ENCODE measurements at regions not wholly inside any gene's neighbourhood (a gene's known extent, or its start where the extent isn't known, plus 50 kb on each side); places are given as distances from the start of the nearest gene placed in this dataset.

DNA sequence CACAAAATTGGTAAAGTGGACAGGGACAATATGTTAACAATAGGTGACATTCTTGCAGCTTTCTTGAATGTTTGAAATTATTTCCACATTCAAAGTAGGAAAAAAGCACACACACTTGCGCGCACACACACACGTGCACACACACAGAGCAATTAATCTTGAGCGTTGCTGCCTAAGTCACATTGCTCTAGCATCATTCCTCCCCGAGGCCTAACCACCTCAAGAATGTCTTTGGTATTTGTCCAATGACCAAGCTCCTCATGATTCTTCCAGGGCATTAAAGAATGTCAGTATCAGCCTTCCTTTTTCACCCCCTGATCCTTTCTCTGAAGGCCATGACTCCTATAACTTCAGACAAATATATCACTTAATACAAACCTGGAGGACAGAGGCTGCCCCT, 198.1 kb downstream of the NPR3 start:
- no peaks in the 10 kb centered on the region for H3K4me1 ChIP-seq (ENCODE audit: control insufficient read depth, extremely low read depth, insufficient read depth, low read length)
- H2AFZ ChIP-seq (ENCODE audit: control insufficient read depth, low read length): no peak overlapping the region
- H3K79me2 ChIP-seq (ENCODE audit: control insufficient read depth, insufficient read depth, low read length): no peaks in the 10 kb centered on the region
- no peak overlapping the region for H3K4me2 ChIP-seq (ENCODE audit: control insufficient read depth, extremely low read depth, insufficient read depth, low read depth, low read length)
- no peaks in the 10 kb centered on the region for H3K36me3 ChIP-seq (ENCODE audit: control insufficient read depth in 2 of 2, extremely low read depth in 1 of 2, insufficient read depth in 2 of 2, low read length in 2 of 2)
- dilution Hi-C loops (cut with MboI; ENCODE audit: extremely low pct_ligation_motif_present, low sequenced_read_pairs): no loop called here
- no peak overlapping the region for H3K9ac ChIP-seq (ENCODE audit: control insufficient read depth, extremely low read depth, insufficient read depth, low read length)
- H3K4me3 ChIP-seq (ENCODE audit: control insufficient read depth in 2 of 3, extremely low read depth in 1 of 3, insufficient read depth in 2 of 3, low read depth in 1 of 3, low read length in 3 of 3): no peak overlapping the region
- H4K20me1 ChIP-seq (ENCODE audit: control insufficient read depth, extremely low read depth, insufficient read depth, low read length): no peaks in the 10 kb centered on the region
- TF ChIP-seq CTCF (optimal IDR thresholded peaks at IDR 0.05 in 1 of 3, IDR thresholded peaks at IDR 0.05 in 1 of 3, conservative IDR thresholded peaks at IDR 0.05 in 1 of 3; ENCODE audit: extremely low read depth in 1 of 3, insufficient read depth in 2 of 3, low read length in 3 of 3) (no peak), EZH2 (IDR thresholded peaks at IDR 0.05; ENCODE audit: low read length) (no peak)
- H3K9me3 ChIP-seq (ENCODE audit: control insufficient read depth, low read depth, low read length): no peaks in the 10 kb centered on the region
- DNase-seq (ENCODE audit: low read depth, low spot score) (no peak), FAIRE-seq (no peak)
- H3K27ac ChIP-seq (ENCODE audit: control insufficient read depth, insufficient read depth, low read length): no peak overlapping the region
- no peaks in the 10 kb centered on the region for H3K27me3 ChIP-seq (ENCODE audit: control insufficient read depth, extremely low read depth, insufficient read depth, low read length)
- H3K9me1 ChIP-seq (ENCODE audit: control insufficient read depth, extremely low read depth, insufficient read depth, low read length): no peaks in the 10 kb centered on the region

DNA sequence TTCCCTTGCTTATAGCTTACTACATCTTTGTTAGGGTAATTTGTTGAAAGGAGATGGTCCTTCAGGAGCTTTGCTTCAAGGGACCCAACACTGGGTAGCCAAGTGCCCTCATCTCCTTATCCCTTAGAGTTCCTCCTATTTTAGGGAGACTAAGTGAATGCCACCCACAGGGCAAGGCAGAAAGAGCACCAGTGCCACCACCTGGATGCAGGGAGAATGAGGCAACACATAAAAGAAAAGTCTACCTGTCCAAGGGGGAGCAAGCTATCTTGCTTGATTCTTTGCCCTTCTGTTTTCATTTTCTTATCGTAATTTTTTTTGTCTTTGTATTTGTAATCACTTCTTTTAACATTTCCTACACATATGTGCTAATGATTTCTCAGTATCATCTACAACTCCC, 205.5 kb downstream of the NPR3 start:
- no peak overlapping the region for H3K4me2 ChIP-seq (ENCODE audit: control insufficient read depth, extremely low read depth, insufficient read depth, low read depth, low read length)
- TF ChIP-seq CTCF (optimal IDR thresholded peaks at IDR 0.05 in 1 of 3, IDR thresholded peaks at IDR 0.05 in 1 of 3, conservative IDR thresholded peaks at IDR 0.05 in 1 of 3; ENCODE audit: extremely low read depth in 1 of 3, insufficient read depth in 2 of 3, low read length in 3 of 3) (peak; percentile 76 to 91 (median 85)), EZH2 (IDR thresholded peaks at IDR 0.05; ENCODE audit: low read length) (no peak)
- DNase-seq (ENCODE audit: low read depth, low spot score): no peak
- no peak overlapping the region for H3K4me3 ChIP-seq (ENCODE audit: control insufficient read depth in 2 of 3, extremely low read depth in 1 of 3, insufficient read depth in 2 of 3, low read depth in 1 of 3, low read length in 3 of 3)
- H2AFZ ChIP-seq (ENCODE audit: control insufficient read depth, low read length): no peak overlapping the region
- peak; percentile 66 for FAIRE-seq
- H4K20me1 ChIP-seq (ENCODE audit: control insufficient read depth, extremely low read depth, insufficient read depth, low read length): no peaks in the 10 kb centered on the region
- H3K36me3 ChIP-seq (ENCODE audit: control insufficient read depth in 2 of 2, extremely low read depth in 1 of 2, insufficient read depth in 2 of 2, low read length in 2 of 2): no peaks in the 10 kb centered on the region
- no peaks in the 10 kb centered on the region for H3K27me3 ChIP-seq (ENCODE audit: control insufficient read depth, extremely low read depth, insufficient read depth, low read length)
- dilution Hi-C loops (cut with MboI; ENCODE audit: extremely low pct_ligation_motif_present, low sequenced_read_pairs): no loop called here
- H3K9me3 ChIP-seq (ENCODE audit: control insufficient read depth, low read depth, low read length): no peaks in the 10 kb centered on the region
- no peaks in the 10 kb centered on the region for H3K4me1 ChIP-seq (ENCODE audit: control insufficient read depth, extremely low read depth, insufficient read depth, low read length)
- no peaks in the 10 kb centered on the region for H3K79me2 ChIP-seq (ENCODE audit: control insufficient read depth, insufficient read depth, low read length)
- no peaks in the 10 kb centered on the region for H3K9me1 ChIP-seq (ENCODE audit: control insufficient read depth, extremely low read depth, insufficient read depth, low read length)
- no peak overlapping the region for H3K9ac ChIP-seq (ENCODE audit: control insufficient read depth, extremely low read depth, insufficient read depth, low read length)
- H3K27ac ChIP-seq (ENCODE audit: control insufficient read depth, insufficient read depth, low read length): no peak overlapping the region
